Calu3 (cell line): ENCODE measurements at regions not wholly inside any gene's neighbourhood (a gene's known extent, or its start where the extent isn't known, plus 50 kb on each side); places are given as distances from the start of the nearest gene placed in this dataset.

Source experiments
- BruUV-seq: library from RNA; stranded (reverse); fragments of 400-500 nt; replicated peaks from 2 replicates; lab custom pipeline; 2021; lab: Mats Ljungman, UMichigan
- CTCF ChIA-PET: fragments of 300-600 bp; sonication (Branson Sonifier 250); formaldehyde crosslinking; loops from one replicate; lab custom pipeline; 2022; ENCODE audit warnings: antibody characterized with exemption; lab: Charles Lee
- DNase-seq: peaks from one replicate; pipeline ENCODE4 v3.0.0; 2022
- H3K27ac Mint-ChIP-seq: one replicate; pipeline ENCODE4 v1.8.0; 2022; ENCODE audit warnings: mixed read lengths; ENCODE audit not compliant: unreplicated experiment
- H3K27me3 Mint-ChIP-seq: one replicate; pipeline ENCODE4 v1.8.0; 2022; ENCODE audit warnings: mixed read lengths; ENCODE audit not compliant: unreplicated experiment
- H3K36me3 Mint-ChIP-seq: one replicate; pipeline ENCODE4 v1.8.0; 2022; ENCODE audit warnings: mild to moderate bottlenecking, moderate library complexity, mixed read lengths; ENCODE audit not compliant: insufficient read depth, unreplicated experiment
- H3K4me1 Mint-ChIP-seq: one replicate; pipeline ENCODE4 v1.8.0; 2022; ENCODE audit warnings: mild to moderate bottlenecking, low read depth, mixed read lengths; ENCODE audit not compliant: unreplicated experiment
- H3K4me3 Mint-ChIP-seq: one replicate; pipeline ENCODE4 v1.8.0; 2022; ENCODE audit warnings: mild to moderate bottlenecking, low read depth, moderate library complexity, mixed read lengths; ENCODE audit not compliant: unreplicated experiment
- H3K9me3 Mint-ChIP-seq: one replicate; pipeline ENCODE4 v1.8.0; 2022; ENCODE audit warnings: low read depth, mixed read lengths; ENCODE audit not compliant: unreplicated experiment
- intact Hi-C: fragments of 100-400 bp; cut with micrococcal nuclease; formaldehyde crosslinking; loops from one replicate; pipeline ENCODE4 v1.10.0; 2022; ENCODE audit not compliant: unreplicated experiment
- TF ChIP-seq, protein P1 (sequence below): fragments of 200-600 bp; IDR thresholded peaks from one replicate; pipeline ENCODE4 v1.8.0; 2022; ENCODE audit warnings: antibody characterized with exemption; ENCODE audit not compliant: unreplicated experiment

- peaks cover 67% of the 10 kb centered on the region for H3K27me3 Mint-ChIP-seq
- TF ChIP-seq, protein P1, sequence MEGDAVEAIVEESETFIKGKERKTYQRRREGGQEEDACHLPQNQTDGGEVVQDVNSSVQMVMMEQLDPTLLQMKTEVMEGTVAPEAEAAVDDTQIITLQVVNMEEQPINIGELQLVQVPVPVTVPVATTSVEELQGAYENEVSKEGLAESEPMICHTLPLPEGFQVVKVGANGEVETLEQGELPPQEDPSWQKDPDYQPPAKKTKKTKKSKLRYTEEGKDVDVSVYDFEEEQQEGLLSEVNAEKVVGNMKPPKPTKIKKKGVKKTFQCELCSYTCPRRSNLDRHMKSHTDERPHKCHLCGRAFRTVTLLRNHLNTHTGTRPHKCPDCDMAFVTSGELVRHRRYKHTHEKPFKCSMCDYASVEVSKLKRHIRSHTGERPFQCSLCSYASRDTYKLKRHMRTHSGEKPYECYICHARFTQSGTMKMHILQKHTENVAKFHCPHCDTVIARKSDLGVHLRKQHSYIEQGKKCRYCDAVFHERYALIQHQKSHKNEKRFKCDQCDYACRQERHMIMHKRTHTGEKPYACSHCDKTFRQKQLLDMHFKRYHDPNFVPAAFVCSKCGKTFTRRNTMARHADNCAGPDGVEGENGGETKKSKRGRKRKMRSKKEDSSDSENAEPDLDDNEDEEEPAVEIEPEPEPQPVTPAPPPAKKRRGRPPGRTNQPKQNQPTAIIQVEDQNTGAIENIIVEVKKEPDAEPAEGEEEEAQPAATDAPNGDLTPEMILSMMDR, result no peak
- H3K36me3 Mint-ChIP-seq, result no peaks in the 10 kb centered on the region
- H3K27ac Mint-ChIP-seq, result no peak overlapping the region
- DNase-seq, result no peak
- H3K4me1 Mint-ChIP-seq, result no peaks in the 10 kb centered on the region
- no peaks in the 10 kb centered on the region for H3K9me3 Mint-ChIP-seq
- intact Hi-C loops, result no loop called here
- H3K4me3 Mint-ChIP-seq, result no peak overlapping the region
- CTCF ChIA-PET, result no interaction called here
- BruUV-seq, result no TSS peak
Measured at GRCh38 chr3:137852391-137852830, 88.3 kb downstream of the SOX14 start.

- no peaks in the 10 kb centered on the region for H3K4me1 Mint-ChIP-seq
- no TSS peak for BruUV-seq
- no peaks in the 10 kb centered on the region for H3K36me3 Mint-ChIP-seq
- H3K27ac Mint-ChIP-seq, result no peak overlapping the region
- CTCF ChIA-PET, result interaction anchor here (0.6 kb wide), 1 partner anchor 223 kb away, joined by 3 read pairs; no protein-coding TSS in a partner anchor
- H3K9me3 Mint-ChIP-seq, result no peaks in the 10 kb centered on the region
- no peak overlapping the region for H3K4me3 Mint-ChIP-seq
- peaks cover 52% of the 10 kb centered on the region for H3K27me3 Mint-ChIP-seq
- intact Hi-C loops, result no loop called here
- TF ChIP-seq, protein P1, result no peak
- DNase-seq, result no peak
Measured at GRCh38 chr3:137854533-137855261, 90.6 kb downstream of the SOX14 start.

GRCh38 chr3:137866001-137866400, 101.9 kb downstream of the SOX14 start:
- intact Hi-C loops, result no loop called here
- Mint-ChIP-seq H3K36me3 (no peaks in the 10 kb centered on the region), H3K27ac (no peak overlapping the region), H3K27me3 (peaks cover 17% of the 10 kb centered on the region), H3K9me3 (peaks cover 6% of the 10 kb centered on the region), H3K4me1 (no peaks in the 10 kb centered on the region), H3K4me3 (no peak overlapping the region)
- CTCF ChIA-PET, result no interaction called here
- TF ChIP-seq, protein P1, result no peak
- DNase-seq, result no peak
- BruUV-seq, result no TSS peak

DNA sequence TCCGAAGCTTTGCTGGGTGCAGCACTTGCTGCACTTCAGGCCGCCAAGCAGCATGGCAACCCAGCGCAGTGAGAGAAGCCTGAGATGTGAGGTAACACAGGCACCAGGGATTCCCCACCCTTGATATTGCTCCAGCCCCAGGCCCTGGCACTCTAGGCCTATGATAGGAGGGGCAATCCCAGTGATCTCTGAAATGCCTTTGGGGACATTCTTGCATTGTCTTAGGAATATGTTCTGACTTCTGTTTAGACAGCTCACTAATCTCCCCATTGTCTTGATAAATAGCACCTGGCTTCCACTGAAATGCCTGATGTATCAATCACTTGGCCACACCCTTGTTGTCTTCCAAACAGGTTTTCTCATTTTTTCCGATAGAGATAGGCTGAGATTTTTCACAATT, 102.8 kb downstream of the SOX14 start:
- CTCF ChIA-PET, result no interaction called here
- H3K36me3 Mint-ChIP-seq, result no peaks in the 10 kb centered on the region
- H3K27ac Mint-ChIP-seq, result no peak overlapping the region
- intact Hi-C loops, result no loop called here
- DNase-seq, result no peak
- H3K4me3 Mint-ChIP-seq, result no peak overlapping the region
- BruUV-seq, result no TSS peak
- H3K27me3 Mint-ChIP-seq, result peaks cover 17% of the 10 kb centered on the region
- TF ChIP-seq, protein P1, result no peak
- peaks cover 9% of the 10 kb centered on the region for H3K9me3 Mint-ChIP-seq
- H3K4me1 Mint-ChIP-seq, result no peaks in the 10 kb centered on the region
